MCF 10A (cell line): ENCODE measurements at regions not wholly inside any gene's neighbourhood (a gene's known extent, or its start where the extent isn't known, plus 50 kb on each side); places are given as distances from the start of the nearest gene placed in this dataset.

ENCODE experiments used
- BruUV-seq: library from RNA; stranded (reverse); fragments of 400-500 nt; replicated peaks from 2 replicates; lab custom pipeline; 2021; lab: Mats Ljungman, UMichigan
- CTCF ChIA-PET: fragments of 300-600 bp; sonication (Branson Sonifier 250); formaldehyde crosslinking; extraction: SDS; loops from one replicate; lab custom pipeline; 2021; ENCODE audit warnings: antibody characterized with exemption, inconsistent platforms; lab: Yijun Ruan, JAX
- POLR2A ChIA-PET: fragments of 300-600, 350-650 bp; sonication (Branson Sonifier 250); formaldehyde crosslinking; extraction: SDS; loops from one replicate; lab custom pipeline; 2020; ENCODE audit warnings: antibody characterized with exemption, inconsistent platforms; lab: Yijun Ruan, JAX
- DNase-seq: peaks from one replicate; pipeline ENCODE4 v3.0.0-alpha.2; 2018; ENCODE audit not compliant: unreplicated experiment
- H3K27ac Mint-ChIP-seq: one replicate; pipeline ENCODE4 v1.8.0; 2022; ENCODE audit warnings: mild to moderate bottlenecking, low read depth, mixed read lengths; ENCODE audit not compliant: unreplicated experiment
- H3K27me3 Mint-ChIP-seq: one replicate; pipeline ENCODE4 v1.8.0; 2022; ENCODE audit warnings: mixed read lengths; ENCODE audit not compliant: insufficient read depth, unreplicated experiment
- H3K36me3 Mint-ChIP-seq: one replicate; pipeline ENCODE4 v1.8.0; 2022; ENCODE audit warnings: mild to moderate bottlenecking, moderate library complexity, mixed read lengths; ENCODE audit not compliant: insufficient read depth, unreplicated experiment
- H3K4me1 Mint-ChIP-seq: one replicate; pipeline ENCODE4 v1.8.0; 2022; ENCODE audit warnings: mixed read lengths; ENCODE audit not compliant: insufficient read depth, unreplicated experiment
- H3K4me3 Mint-ChIP-seq: one replicate; pipeline ENCODE4 v1.8.0; 2022; ENCODE audit warnings: mild to moderate bottlenecking, moderate library complexity, mixed read lengths; ENCODE audit not compliant: unreplicated experiment
- H3K9me3 Mint-ChIP-seq: one replicate; pipeline ENCODE4 v1.8.0; 2022; ENCODE audit warnings: mixed read lengths; ENCODE audit not compliant: unreplicated experiment
- CTCF ChIP-seq: fragments of 200-600 bp; IDR thresholded peaks from one replicate; pipeline ENCODE4 v1.8.0; 2022; ENCODE audit warnings: antibody characterized with exemption, mild to moderate bottlenecking; ENCODE audit not compliant: unreplicated experiment
- intact Hi-C: fragments of 100-400 bp; cut with micrococcal nuclease; formaldehyde crosslinking; loops from 2 replicates; pipeline ENCODE4 v1.14.1; 2022

GRCh38 chr5:112480501-112480900, 61.4 kb upstream of the EPB41L4A start:
- no peak for TF ChIP-seq CTCF
- BruUV-seq: no TSS peak
- ChIA-PET POLR2A (interaction anchor here (0.7 to 1.6 kb wide), 6 partner anchors 11 to 320 kb away, joined by 3 to 6 read pairs (median 4); partner anchors contain the start of gene EPB41L4A), CTCF (interaction anchor here (0.7 to 4.5 kb wide), 6 partner anchors 11 to 1100 kb away, joined by 3 to 44 read pairs (median 4); no protein-coding TSS in a partner anchor)
- Mint-ChIP-seq H3K27ac (peak overlapping the region; percentile 47), H3K9me3 (no peaks in the 10 kb centered on the region), H3K4me1 (peaks cover 11% of the 10 kb centered on the region), H3K4me3 (no peak overlapping the region), H3K27me3 (no peaks in the 10 kb centered on the region), H3K36me3 (no peaks in the 10 kb centered on the region)
- DNase-seq: peak; percentile 9
- intact Hi-C loops: no loop called here

- DNase-seq: no peak
- ChIA-PET CTCF (no interaction called here), POLR2A (no interaction called here)
- Mint-ChIP-seq H3K27me3 (no peaks in the 10 kb centered on the region), H3K9me3 (no peaks in the 10 kb centered on the region), H3K27ac (no peak overlapping the region), H3K4me1 (peaks cover 11% of the 10 kb centered on the region), H3K36me3 (no peaks in the 10 kb centered on the region), H3K4me3 (no peak overlapping the region)
- intact Hi-C loops: no loop called here
- no TSS peak for BruUV-seq
- TF ChIP-seq CTCF: no peak
These were observed 64.6 kb upstream of the EPB41L4A start for GRCh38 chr5:112483704-112484103.

GRCh38 chr5:112485934-112486355, 66.9 kb upstream of the EPB41L4A start:
- Mint-ChIP-seq H3K4me1 (no peaks in the 10 kb centered on the region), H3K27ac (no peak overlapping the region), H3K4me3 (no peak overlapping the region), H3K27me3 (no peaks in the 10 kb centered on the region), H3K36me3 (no peaks in the 10 kb centered on the region), H3K9me3 (no peaks in the 10 kb centered on the region)
- no peak for TF ChIP-seq CTCF
- ChIA-PET POLR2A (interaction anchor here (1.0 kb wide), 1 partner anchor 10 kb away, joined by 3 read pairs; no protein-coding TSS in a partner anchor), CTCF (interaction anchor here (1.0 to 1.2 kb wide), 2 partner anchors 24 to 66 kb away, joined by 3 read pairs; no protein-coding TSS in a partner anchor)
- intact Hi-C loops: no loop called here
- DNase-seq: no peak
- BruUV-seq: no TSS peak

DNA sequence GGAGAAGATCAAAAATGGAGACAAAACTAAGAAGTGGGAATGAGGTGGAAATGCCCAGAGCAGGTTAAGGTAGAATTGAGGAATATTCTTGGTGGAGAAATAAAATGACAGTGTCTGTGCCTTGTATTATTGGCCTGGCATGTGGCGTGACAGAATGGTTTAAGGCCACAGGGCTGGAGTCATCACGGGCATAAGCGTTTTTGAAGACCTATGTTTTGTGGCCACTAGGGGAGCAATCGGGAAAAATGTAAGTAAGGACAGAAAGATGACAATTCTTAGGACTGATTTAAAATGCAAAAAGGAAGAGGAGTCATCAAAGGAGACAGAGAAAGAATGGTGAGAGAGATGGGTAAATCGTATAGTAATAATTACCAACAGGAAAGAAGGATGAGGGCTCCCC, 72.2 kb upstream of the EPB41L4A start:
- no peak overlapping the region for H3K4me3 Mint-ChIP-seq
- H3K27me3 Mint-ChIP-seq: no peaks in the 10 kb centered on the region
- intact Hi-C loops: no loop called here

More for the DNA sequence above, 72.2 kb upstream of the EPB41L4A start:
- TF ChIP-seq CTCF: peak; percentile 15
- BruUV-seq: no TSS peak
- H3K9me3 Mint-ChIP-seq: no peaks in the 10 kb centered on the region
- DNase-seq: peak; percentile 13
- no peak overlapping the region for H3K27ac Mint-ChIP-seq
- ChIA-PET CTCF (interaction anchor here (0.7 to 5.0 kb wide), 7 partner anchors 11 to 694 kb away, joined by 3 to 44 read pairs (median 6); no protein-coding TSS in a partner anchor), POLR2A (no interaction called here)
- H3K4me1 Mint-ChIP-seq: no peaks in the 10 kb centered on the region
- no peaks in the 10 kb centered on the region for H3K36me3 Mint-ChIP-seq
